SU-DHL-6 (cell line): ENCODE measurements at regions not wholly inside any gene's neighbourhood (a gene's known extent, or its start where the extent isn't known, plus 50 kb on each side); places are given as distances from the start of the nearest gene placed in this dataset.

Source experiments
- EZH2phosphoT487 ChIP-seq: fragments of 200-600 bp; sonication (generic), shearing (Covaris generic); conservative IDR thresholded peaks from 2 replicates; pipeline ENCODE4 v1.6.1; 2018; ENCODE audit warnings: mild to moderate bottlenecking, antibody characterized with exemption, low read length, moderate library complexity, mixed read lengths
- TF ChIP-seq, protein P1 (sequence below): fragments of 200-600 bp; sonication (generic); IDR thresholded peaks from one replicate; pipeline ENCODE4 v1.5.1; 2017; ENCODE audit warnings: antibody characterized with exemption, mild to moderate bottlenecking, low read length, moderate library complexity; ENCODE audit not compliant: insufficient read depth, poor library complexity, severe bottlenecking

GRCh38 chr3:117480525-117480924, 770.9 kb downstream of the TUSC7 start:
- TF ChIP-seq, protein P1, sequence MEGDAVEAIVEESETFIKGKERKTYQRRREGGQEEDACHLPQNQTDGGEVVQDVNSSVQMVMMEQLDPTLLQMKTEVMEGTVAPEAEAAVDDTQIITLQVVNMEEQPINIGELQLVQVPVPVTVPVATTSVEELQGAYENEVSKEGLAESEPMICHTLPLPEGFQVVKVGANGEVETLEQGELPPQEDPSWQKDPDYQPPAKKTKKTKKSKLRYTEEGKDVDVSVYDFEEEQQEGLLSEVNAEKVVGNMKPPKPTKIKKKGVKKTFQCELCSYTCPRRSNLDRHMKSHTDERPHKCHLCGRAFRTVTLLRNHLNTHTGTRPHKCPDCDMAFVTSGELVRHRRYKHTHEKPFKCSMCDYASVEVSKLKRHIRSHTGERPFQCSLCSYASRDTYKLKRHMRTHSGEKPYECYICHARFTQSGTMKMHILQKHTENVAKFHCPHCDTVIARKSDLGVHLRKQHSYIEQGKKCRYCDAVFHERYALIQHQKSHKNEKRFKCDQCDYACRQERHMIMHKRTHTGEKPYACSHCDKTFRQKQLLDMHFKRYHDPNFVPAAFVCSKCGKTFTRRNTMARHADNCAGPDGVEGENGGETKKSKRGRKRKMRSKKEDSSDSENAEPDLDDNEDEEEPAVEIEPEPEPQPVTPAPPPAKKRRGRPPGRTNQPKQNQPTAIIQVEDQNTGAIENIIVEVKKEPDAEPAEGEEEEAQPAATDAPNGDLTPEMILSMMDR = no peak
- TF ChIP-seq EZH2phosphoT487 = no peak
